Fibroblast of villous mesenchyme (primary cell): ENCODE measurements at regions not wholly inside any gene's neighbourhood (a gene's known extent, or its start where the extent isn't known, plus 50 kb on each side); places are given as distances from the start of the nearest gene placed in this dataset. TPM values are rescaled to one million over a fixed set of nuclear protein-coding genes. Genes with fewer than 3 reads are reported as not detected.

ENCODE experiments used
- DNase-seq: peaks from one replicate; pipeline ENCODE4 v3.0.0-alpha.2; 2010; ENCODE audit warnings: low read depth
- H3K4me3 ChIP-seq: 2 replicates; pipeline ENCODE4 v1.5.1; 2011; ENCODE audit warnings: low read depth, mild to moderate bottlenecking, low read length
- small RNA-seq: library from RNA; depleted of rRNA; stranded (forward); fragments of <200 nt; gene quantifications from one replicate; pipeline ENCODE3, GENCODE V24; 2012
- TF ChIP-seq, protein P1 (sequence below): IDR thresholded peaks from 2 replicates; pipeline ENCODE4 v1.5.1; 2012; ENCODE audit warnings: low read depth, mild to moderate bottlenecking, low read length; ENCODE audit not compliant: insufficient read depth

GRCh38 chr12:64997858-64998257 is 123.2 kb downstream of the WIF1 start:
- no peak for DNase-seq
- TF ChIP-seq, protein P1, sequence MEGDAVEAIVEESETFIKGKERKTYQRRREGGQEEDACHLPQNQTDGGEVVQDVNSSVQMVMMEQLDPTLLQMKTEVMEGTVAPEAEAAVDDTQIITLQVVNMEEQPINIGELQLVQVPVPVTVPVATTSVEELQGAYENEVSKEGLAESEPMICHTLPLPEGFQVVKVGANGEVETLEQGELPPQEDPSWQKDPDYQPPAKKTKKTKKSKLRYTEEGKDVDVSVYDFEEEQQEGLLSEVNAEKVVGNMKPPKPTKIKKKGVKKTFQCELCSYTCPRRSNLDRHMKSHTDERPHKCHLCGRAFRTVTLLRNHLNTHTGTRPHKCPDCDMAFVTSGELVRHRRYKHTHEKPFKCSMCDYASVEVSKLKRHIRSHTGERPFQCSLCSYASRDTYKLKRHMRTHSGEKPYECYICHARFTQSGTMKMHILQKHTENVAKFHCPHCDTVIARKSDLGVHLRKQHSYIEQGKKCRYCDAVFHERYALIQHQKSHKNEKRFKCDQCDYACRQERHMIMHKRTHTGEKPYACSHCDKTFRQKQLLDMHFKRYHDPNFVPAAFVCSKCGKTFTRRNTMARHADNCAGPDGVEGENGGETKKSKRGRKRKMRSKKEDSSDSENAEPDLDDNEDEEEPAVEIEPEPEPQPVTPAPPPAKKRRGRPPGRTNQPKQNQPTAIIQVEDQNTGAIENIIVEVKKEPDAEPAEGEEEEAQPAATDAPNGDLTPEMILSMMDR = no peak

GRCh38 chr12:64998371-64999147 is 122.5 kb downstream of the WIF1 start:
- TF ChIP-seq, protein P1 = no peak
- H3K4me3 ChIP-seq = no peak overlapping the region
- no peak for DNase-seq

More at GRCh38 chr12:64997858-64998257, 123.2 kb downstream of the WIF1 start:
- H3K4me3 ChIP-seq = no peak overlapping the region

DNA sequence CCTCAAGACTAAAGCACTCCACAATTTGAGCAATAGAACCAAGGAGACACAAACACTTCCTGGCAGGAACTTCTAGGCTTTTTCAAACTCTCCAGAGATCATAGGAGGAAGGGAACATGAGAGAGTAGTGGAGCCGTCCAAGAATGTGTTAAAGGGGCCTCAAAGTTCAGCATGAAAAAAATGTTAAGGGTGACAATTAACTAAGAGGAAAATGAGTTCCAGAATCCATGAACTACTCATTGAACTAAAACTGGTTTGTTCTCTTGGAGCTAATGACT is 122.0 kb downstream of the WIF1 start:
- H3K4me3 ChIP-seq = no peak overlapping the region
- TF ChIP-seq, protein P1 = no peak
- DNase-seq = no peak

Small RNA genes lying in the stretch of these regions (small RNA-seq; reads per million reads assigned to genes)
- gene RNU6ATAC42P = not detected
